ENCODE measurements at regions not wholly inside any gene's neighbourhood (a gene's known extent, or its start where the extent isn't known, plus 50 kb on each side); places are given as distances from the start of the nearest gene placed in this dataset.

GRCh38 chr17:6195123-6195522, 124.9 kb downstream of the WSCD1 start (continued):
- TF ChIP-seq BCL11A (IDR thresholded peaks at IDR 0.05; ENCODE audit: low read depth in 2 of 2, low read length in 2 of 2) (no peak), KDM5A (IDR thresholded peaks at IDR 0.05; ENCODE audit: low read length) (no peak)

Measured in H1 (cell line).